B cell (primary cell): ENCODE measurements at regions not wholly inside any gene's neighbourhood (a gene's known extent, or its start where the extent isn't known, plus 50 kb on each side); places are given as distances from the start of the nearest gene placed in this dataset.

Experiments
- ATAC-seq: fragments of 200-7000 bp; cut with Tn5 transposase; one replicate; pipeline ENCODE4 v1.10.0; 2021; ENCODE audit warnings: low read depth, mild to moderate bottlenecking, moderate number of reproducible peaks, moderate library complexity
- CTCF ChIA-PET: fragments of 350-600 bp; sonication (Branson Sonifier 250); formaldehyde crosslinking; loops from one replicate; lab custom pipeline; 2021; ENCODE audit warnings: antibody characterized with exemption, inconsistent platforms; lab: Charles Lee
- POLR2A ChIA-PET: fragments of 350-600 bp; sonication (Branson Sonifier 250); formaldehyde crosslinking; loops from one replicate; lab custom pipeline; 2021; ENCODE audit warnings: antibody characterized with exemption; lab: Charles Lee
- DNase-seq: peaks from one replicate; pipeline ENCODE4 v3.0.0; 2013
- H2AFZ ChIP-seq: 2 replicates; pipeline ENCODE4 v1.6.1; 2012; ENCODE audit warnings: mild to moderate bottlenecking, low read depth, low read length; ENCODE audit not compliant: insufficient read depth, poor library complexity, severe bottlenecking
- H3K27ac ChIP-seq, 2 donors: 1 replicate in 1 of 2; 2 replicates in 1 of 2; pipeline ENCODE4 v1.5.1; 2012 to 2013; ENCODE audit warnings: low read length in 2 of 2, mild to moderate bottlenecking in 2 of 2, moderate library complexity in 1 of 2
- H3K27me3 ChIP-seq, 4 experiments: fragments of 200-600 bp in 1 of 4; sonication (generic) in 1 of 4; replicated peaks in 1 of 4; 1 replicate in 2 of 4; 2 replicates in 2 of 4; pipeline versions ENCODE4 v1.6.1 to v1.7.0; 2013 to 2016; ENCODE audit warnings: low read length in 3 of 4, mild to moderate bottlenecking in 2 of 4, mixed read lengths in 1 of 4, moderate library complexity in 1 of 4; ENCODE audit not compliant: insufficient read depth in 4 of 4, control insufficient read depth in 3 of 4; ENCODE audit errors: control extremely low read depth in 1 of 4
- H3K36me3 ChIP-seq, 2 experiments: replicated peaks in 1 of 2; 1 replicate in 1 of 2; 2 replicates in 1 of 2; pipeline versions ENCODE4 v1.6.1 to v1.7.1; 2013; ENCODE audit warnings: low read length in 1 of 2; ENCODE audit not compliant: insufficient read depth in 2 of 2, control insufficient read depth in 1 of 2; ENCODE audit errors: control extremely low read depth in 1 of 2, extremely low read depth in 1 of 2
- H3K4me1 ChIP-seq, 2 donors: fragments of 200-600 bp in 1 of 2; sonication (generic) in 1 of 2; 1 replicate in 1 of 2; 2 replicates in 1 of 2; pipeline versions ENCODE4 v1.5.1 to v1.6.1; 2013 to 2017; ENCODE audit warnings: low read length in 2 of 2; ENCODE audit not compliant: control insufficient read depth in 2 of 2, insufficient read depth in 2 of 2
- H3K4me2 ChIP-seq: replicated peaks from 2 replicates; pipeline ENCODE3; 2012; ENCODE audit warnings: mild to moderate bottlenecking, low read depth, low read length; ENCODE audit not compliant: poor library complexity, severe bottlenecking
- H3K4me3 ChIP-seq, 5 experiments: fragments of 200-600 bp in 1 of 5; sonication (generic) in 1 of 5; 1 replicate in 3 of 5; 2 replicates in 2 of 5; pipeline versions ENCODE4 v1.5.1 to v1.7.0; 2011 to 2016; ENCODE audit warnings: low read length in 4 of 5, mild to moderate bottlenecking in 4 of 5, low read depth in 2 of 5, control low read depth in 1 of 5, moderate library complexity in 1 of 5; ENCODE audit not compliant: insufficient read depth in 1 of 5; ENCODE audit errors: control extremely low read depth in 1 of 5, extremely low read depth in 1 of 5
- H3K79me2 ChIP-seq: fragments of 200-600 bp; sonication (generic); one replicate; pipeline ENCODE4 v1.6.0; 2016; ENCODE audit warnings: low read length; ENCODE audit not compliant: control insufficient read depth, insufficient read depth
- H3K9ac ChIP-seq: fragments of 200-600 bp; sonication (generic); 2 replicates; pipeline ENCODE4 v1.6.1; 2017; ENCODE audit warnings: mild to moderate bottlenecking, low read length, moderate library complexity
- H3K9me3 ChIP-seq, 3 donors: one replicate each; pipeline versions ENCODE4 v1.6.1 to v1.7.1; 2013; ENCODE audit warnings: low read length in 2 of 3; ENCODE audit not compliant: control insufficient read depth in 2 of 3, insufficient read depth in 1 of 3; ENCODE audit errors: control extremely low read depth in 1 of 3
- H4K20me1 ChIP-seq: 2 replicates; pipeline ENCODE4 v1.6.0; 2012; ENCODE audit warnings: mild to moderate bottlenecking, low read length; ENCODE audit not compliant: insufficient read depth, control insufficient read depth, poor library complexity, severe bottlenecking
- H3K27ac Mint-ChIP-seq: one replicate; pipeline ENCODE4 v1.8.0; 2021; ENCODE audit warnings: mixed read lengths
- H3K27me3 Mint-ChIP-seq: one replicate; pipeline ENCODE4 v1.8.0; 2021; ENCODE audit warnings: mixed read lengths
- H3K4me1 Mint-ChIP-seq: one replicate; pipeline ENCODE4 v1.8.0; 2021; ENCODE audit warnings: mixed read lengths
- H3K4me3 Mint-ChIP-seq: one replicate; pipeline ENCODE4 v1.8.0; 2021; ENCODE audit warnings: mixed read lengths
- H3K9me3 Mint-ChIP-seq: one replicate; pipeline ENCODE4 v1.8.0; 2022; ENCODE audit warnings: mixed read lengths; ENCODE audit not compliant: insufficient read depth
- EZH2 ChIP-seq: IDR thresholded peaks from 2 replicates; pipeline ENCODE4 v1.6.1; 2012; ENCODE audit warnings: borderline replicate concordance, low read depth, mild to moderate bottlenecking, moderate library complexity, low read length; ENCODE audit not compliant: insufficient read depth, poor library complexity, severe bottlenecking
- WGBS: methylation state at CpG from one replicate; pipeline ENCODE4 v1.1.5; 2013; ENCODE audit warnings: missing lambda C conversion rate; ENCODE audit not compliant: insufficient coverage; 5-methylcytosine and 5-hydroxymethylcytosine counted together
- intact Hi-C: fragments of 100-400 bp; cut with micrococcal nuclease; formaldehyde crosslinking; loops from one replicate; pipeline ENCODE4 v1.10.0; 2022
- TF ChIP-seq, protein P1 (sequence below): fragments of 200-600 bp; IDR thresholded peaks from one replicate; pipeline ENCODE4 v1.8.0; 2022; ENCODE audit warnings: antibody characterized with exemption, mild to moderate bottlenecking

- no peak for TF ChIP-seq EZH2
- TF ChIP-seq, protein P1, sequence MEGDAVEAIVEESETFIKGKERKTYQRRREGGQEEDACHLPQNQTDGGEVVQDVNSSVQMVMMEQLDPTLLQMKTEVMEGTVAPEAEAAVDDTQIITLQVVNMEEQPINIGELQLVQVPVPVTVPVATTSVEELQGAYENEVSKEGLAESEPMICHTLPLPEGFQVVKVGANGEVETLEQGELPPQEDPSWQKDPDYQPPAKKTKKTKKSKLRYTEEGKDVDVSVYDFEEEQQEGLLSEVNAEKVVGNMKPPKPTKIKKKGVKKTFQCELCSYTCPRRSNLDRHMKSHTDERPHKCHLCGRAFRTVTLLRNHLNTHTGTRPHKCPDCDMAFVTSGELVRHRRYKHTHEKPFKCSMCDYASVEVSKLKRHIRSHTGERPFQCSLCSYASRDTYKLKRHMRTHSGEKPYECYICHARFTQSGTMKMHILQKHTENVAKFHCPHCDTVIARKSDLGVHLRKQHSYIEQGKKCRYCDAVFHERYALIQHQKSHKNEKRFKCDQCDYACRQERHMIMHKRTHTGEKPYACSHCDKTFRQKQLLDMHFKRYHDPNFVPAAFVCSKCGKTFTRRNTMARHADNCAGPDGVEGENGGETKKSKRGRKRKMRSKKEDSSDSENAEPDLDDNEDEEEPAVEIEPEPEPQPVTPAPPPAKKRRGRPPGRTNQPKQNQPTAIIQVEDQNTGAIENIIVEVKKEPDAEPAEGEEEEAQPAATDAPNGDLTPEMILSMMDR, result no peak
- ChIA-PET POLR2A (no interaction called here), CTCF (no interaction called here)
- no peaks in the 10 kb centered on the region for H3K9me3 Mint-ChIP-seq
- peaks cover 11% of the 10 kb centered on the region for H3K4me1 Mint-ChIP-seq
- Histone ChIP-seq H3K9me3 (peaks cover 0 to 3% (median 0%) of the 10 kb centered on the region in 3 donors), H3K79me2 (no peaks in the 10 kb centered on the region), H3K9ac (no peak overlapping the region), H3K4me3 (no peak overlapping the region), H2AFZ (no peak overlapping the region), H4K20me1 (no peaks in the 10 kb centered on the region), H3K4me1 (peaks cover 5 to 11% of the 10 kb centered on the region in 2 donors), H3K27ac (no peak overlapping the region), H3K4me2 (no peak overlapping the region), H3K27me3 (peaks cover 0 to 9% (median 4%) of the 10 kb centered on the region in 4 experiments), H3K36me3 (no peaks in the 10 kb centered on the region)
- no peak overlapping the region for H3K4me3 Mint-ChIP-seq
- ATAC-seq (no peak), DNase-seq (no peak)
- no CpG with 5 or more reads among the region's 5 CpGs for WGBS
- H3K27me3 Mint-ChIP-seq, result peaks cover 11% of the 10 kb centered on the region
- H3K27ac Mint-ChIP-seq, result no peak overlapping the region
- intact Hi-C loops, result no loop called here
Observed at GRCh38 chr10:118395947-118396346, 53.8 kb upstream of the FAM204A start.

GRCh38 chr10:118394301-118395200, 52.4 kb upstream of the FAM204A start:
- TF ChIP-seq, protein P1, result no peak
- H3K9me3 Mint-ChIP-seq, result no peaks in the 10 kb centered on the region
- H3K27me3 Mint-ChIP-seq, result peaks cover 18% of the 10 kb centered on the region
- intact Hi-C loops, result no loop called here
- peaks cover 11% of the 10 kb centered on the region for H3K4me1 Mint-ChIP-seq
- peak overlapping the region; percentile 69 for H3K4me3 Mint-ChIP-seq
- H3K9ac ChIP-seq, result peak overlapping the region; percentile 21
- no peaks in the 10 kb centered on the region for H3K79me2 ChIP-seq
- no peaks in the 10 kb centered on the region for H3K9me3 ChIP-seq
- no peaks in the 10 kb centered on the region for H3K36me3 ChIP-seq
- ATAC-seq (no peak), DNase-seq (peak; percentile 3)
- H2AFZ ChIP-seq, result peak overlapping the region; percentile 24
- peaks cover 5 to 11% of the 10 kb centered on the region in 2 donors for H3K4me1 ChIP-seq
- ChIA-PET POLR2A (no interaction called here), CTCF (no interaction called here)
- H3K4me3 ChIP-seq, result peak overlapping the region in 2 of 5 experiments; percentile 3 to 24
- no peaks in the 10 kb centered on the region for H4K20me1 ChIP-seq
- peak overlapping the region; percentile 75 for H3K27ac Mint-ChIP-seq
- H3K27ac ChIP-seq, result no peak overlapping the region
- peak overlapping the region; percentile 40 for H3K4me2 ChIP-seq
- peaks cover 0 to 9% (median 4%) of the 10 kb centered on the region in 4 experiments for H3K27me3 ChIP-seq
- 8% methylated on average over 2 of the region's 8 CpGs for WGBS
